Gastrocnemius medialis (tissue), 4 donors: ENCODE measurements at regions not wholly inside any gene's neighbourhood (a gene's known extent, or its start where the extent isn't known, plus 50 kb on each side); places are given as distances from the start of the nearest gene placed in this dataset.

ENCODE experiments used
- ATAC-seq, 2 donors: fragments of 150-250 bp; one replicate each; pipeline ENCODE4 v1.9.1; 2016
- DNase-seq, 2 donors: peaks; one replicate each; pipeline ENCODE4 v3.0.0-alpha.2; 2019
- H3K27ac ChIP-seq, 4 donors: fragments of 200-600 bp; sonication (generic); 1 replicate in 1 of 4; 2 replicates in 3 of 4; pipeline ENCODE4 v1.5.1; 2016 to 2018; ENCODE audit warnings: mild to moderate bottlenecking in 2 of 4, moderate library complexity in 1 of 4
- H3K27me3 ChIP-seq, 3 donors: fragments of 200-600 bp; sonication (generic) in 2 of 3; 1 replicate in 1 of 3; 2 replicates in 2 of 3; pipeline versions ENCODE4 v1.5.1 to v1.6.0; 2016 to 2019; ENCODE audit warnings: mild to moderate bottlenecking in 1 of 3, moderate library complexity in 1 of 3
- H3K36me3 ChIP-seq, 2 donors: fragments of 200-600 bp; sonication (generic) in 1 of 2; one replicate each; pipeline ENCODE4 v1.5.1; 2017 to 2018
- H3K4me1 ChIP-seq, 2 donors: fragments of 200-600 bp; sonication (generic) in 1 of 2; one replicate each; pipeline ENCODE4 v1.5.1; 2016 to 2017; ENCODE audit warnings: mild to moderate bottlenecking in 2 of 2
- H3K4me3 ChIP-seq, 4 donors: fragments of 200-600 bp; sonication (generic) in 3 of 4; 1 replicate in 1 of 4; 2 replicates in 3 of 4; pipeline ENCODE4 v1.5.1; 2016 to 2019; ENCODE audit warnings: mild to moderate bottlenecking in 2 of 4
- H3K9me3 ChIP-seq, 3 donors: fragments of 200-600 bp; sonication (generic) in 2 of 3; 1 replicate in 1 of 3; 2 replicates in 2 of 3; pipeline ENCODE4 v1.5.1; 2016 to 2019
- CTCF ChIP-seq, 5 experiments: fragments of 450-650 bp in 3 of 5; fragments of 200-600 bp in 2 of 5; sonication (generic) in 2 of 5; IDR thresholded peaks in 4 of 5; conservative IDR thresholded peaks in 1 of 5; 1 replicate in 4 of 5; 2 replicates in 1 of 5; pipeline ENCODE4 v1.5.1; 2016 to 2019; ENCODE audit warnings: antibody characterized with exemption in 5 of 5, mild to moderate bottlenecking in 3 of 5, moderate library complexity in 3 of 5
- POLR2A ChIP-seq, 2 donors: fragments of 450-650 bp; IDR thresholded peaks; one replicate each; pipeline ENCODE4 v1.6.1; 2017; ENCODE audit warnings: antibody characterized with exemption in 2 of 2, mild to moderate bottlenecking in 2 of 2, moderate library complexity in 2 of 2
- in situ Hi-C, 4 donors: fragments of 200-750 bp; cut with MboI; loops; one replicate each; pipeline versions ENCODE4 v1.15.0 to v1.8.0; 2017; ENCODE audit warnings: low sequenced_read_pairs in 4 of 4
- intact Hi-C: fragments of 100-400 bp; cut with DNase I; formaldehyde crosslinking; loops from one replicate; pipeline ENCODE4 v1.15.1; 2023; ENCODE audit warnings: low total_unique reads

GRCh38 chr11:10931761-10932670 lies 74.2 kb upstream of the ZBED5 start:
- Histone ChIP-seq H3K9me3 (no peaks in the 10 kb centered on the region), H3K27ac (peak overlapping the region; percentile 78 to 88 (median 81)), H3K4me1 (peaks cover 14 to 17% of the 10 kb centered on the region in 2 donors), H3K27me3 (no peaks in the 10 kb centered on the region), H3K36me3 (no peaks in the 10 kb centered on the region), H3K4me3 (peak overlapping the region; percentile 66 to 96 (median 72))
- ATAC-seq (peak; percentile 52 to 61), DNase-seq (no peak)
- intact Hi-C loops (loop anchor here (5.0 kb wide), 3 partner anchors 125 to 855 kb away; partner anchors contain the start of gene EIF4G2), in situ Hi-C loops (loop anchor here (5.0 to 25.0 kb wide), 7 partner anchors 90 to 863 kb away; no protein-coding TSS in a partner anchor)
- no peak for TF ChIP-seq CTCF (IDR thresholded peaks at IDR 0.05 in 4 of 5, conservative IDR thresholded peaks at IDR 0.05 in 1 of 5)
- TF ChIP-seq POLR2A (IDR thresholded peaks at IDR 0.05): no peak

- Histone ChIP-seq H3K36me3 (no peaks in the 10 kb centered on the region), H3K27ac (peak overlapping the region; percentile 78 to 88 (median 81)), H3K4me1 (peaks cover 17 to 25% of the 10 kb centered on the region in 2 donors), H3K27me3 (no peaks in the 10 kb centered on the region), H3K4me3 (peak overlapping the region; percentile 66 to 96 (median 72)), H3K9me3 (no peaks in the 10 kb centered on the region)
- in situ Hi-C loops: loop anchor here (5.0 to 25.0 kb wide), 7 partner anchors 91 to 864 kb away; no protein-coding TSS in a partner anchor
- ATAC-seq (peak; percentile 59 to 60), DNase-seq (peak; percentile 41 to 62)
- TF ChIP-seq CTCF (IDR thresholded peaks at IDR 0.05 in 4 of 5, conservative IDR thresholded peaks at IDR 0.05 in 1 of 5) (no peak), POLR2A (IDR thresholded peaks at IDR 0.05) (peak; percentile 11 to 47)
- intact Hi-C loops: loop anchor here (5.0 kb wide), 3 partner anchors 124 to 856 kb away; partner anchors contain the start of gene EIF4G2
These were observed 73.3 kb upstream of the ZBED5 start for GRCh38 chr11:10930972-10931760.

GRCh38 chr11:10930224-10930971 lies 72.5 kb upstream of the ZBED5 start:
- H3K9me3 ChIP-seq: no peaks in the 10 kb centered on the region
- ATAC-seq: peak; percentile 6 to 9
- peak overlapping the region; percentile 66 to 96 (median 72) for H3K4me3 ChIP-seq
- H3K27ac ChIP-seq: peak overlapping the region; percentile 78 to 88 (median 81)
- no peaks in the 10 kb centered on the region for H3K36me3 ChIP-seq
- H3K4me1 ChIP-seq: peaks cover 23 to 32% of the 10 kb centered on the region in 2 donors
- in situ Hi-C loops (loop anchor here (5.0 to 25.0 kb wide), 7 partner anchors 92 to 864 kb away; no protein-coding TSS in a partner anchor), intact Hi-C loops (loop anchor here (5.0 kb wide), 3 partner anchors 123 to 857 kb away; partner anchors contain the start of gene EIF4G2)
- no peaks in the 10 kb centered on the region for H3K27me3 ChIP-seq
- no peak for DNase-seq
- TF ChIP-seq CTCF (IDR thresholded peaks at IDR 0.05 in 4 of 5, conservative IDR thresholded peaks at IDR 0.05 in 1 of 5): no peak
- no peak for TF ChIP-seq POLR2A (IDR thresholded peaks at IDR 0.05)

- Histone ChIP-seq H3K4me3 (no peak overlapping the region), H3K27ac (no peak overlapping the region), H3K27me3 (no peaks in the 10 kb centered on the region), H3K9me3 (no peaks in the 10 kb centered on the region), H3K4me1 (peaks cover 24 to 35% of the 10 kb centered on the region in 2 donors), H3K36me3 (no peaks in the 10 kb centered on the region)
- in situ Hi-C loops: loop anchor here in 1 of 4 donors (25.0 kb wide), 1 partner anchor 860 kb away; no protein-coding TSS in a partner anchor
- DNase-seq (no peak), ATAC-seq (no peak)
- intact Hi-C loops: no loop called here
- TF ChIP-seq CTCF (IDR thresholded peaks at IDR 0.05 in 4 of 5, conservative IDR thresholded peaks at IDR 0.05 in 1 of 5): no peak
- no peak for TF ChIP-seq POLR2A (IDR thresholded peaks at IDR 0.05)
These were observed 69.7 kb upstream of the ZBED5 start for GRCh38 chr11:10927538-10927937.
